Nucleus accumbens (tissue), 56 donors: ENCODE measurements at regions not wholly inside any gene's neighbourhood (a gene's known extent, or its start where the extent isn't known, plus 50 kb on each side); places are given as distances from the start of the nearest gene placed in this dataset.
"Not testable (repeated sequence)": the region's sequence is repeated elsewhere in the genome, so short reads cannot be mapped to it uniquely, and the experiment has no call there.

Experiments used
- DNase-seq, 56 donors: peaks; one replicate each; lab custom pipeline; 2025; lab: John Stamatoyannopoulos, UW

DNA sequence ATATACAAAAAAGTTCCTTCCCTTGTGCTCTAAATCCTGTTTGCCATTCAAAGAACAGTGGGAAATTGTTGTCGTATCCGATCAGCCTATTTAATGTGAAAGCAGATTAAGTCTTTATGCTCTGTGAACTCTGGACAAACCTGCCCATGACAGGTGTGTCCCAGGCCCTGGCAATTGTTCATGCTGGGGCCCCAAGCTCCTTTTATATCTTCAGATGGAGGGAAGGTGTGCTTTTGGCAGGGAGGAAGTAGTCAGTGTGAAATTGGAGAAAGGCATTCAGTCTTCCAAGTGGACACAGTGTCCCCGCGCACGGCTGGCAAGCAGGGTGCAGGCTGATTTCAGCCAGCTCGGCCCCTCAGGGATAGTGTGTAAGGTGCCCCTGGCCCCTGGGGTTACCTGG is 135.1 kb upstream of the F3 start:
- no peak for DNase-seq

GRCh38 chr1:94675373-94675772 is 133.8 kb upstream of the F3 start:
- no peak for DNase-seq

GRCh38 chr1:94674876-94675275 is 133.3 kb upstream of the F3 start:
- DNase-seq, result no peak

GRCh38 chr1:94672934-94673333 is 131.4 kb upstream of the F3 start:
- DNase-seq, result no peak

GRCh38 chr1:94672001-94672400 is 130.4 kb upstream of the F3 start:
- DNase-seq, result no peak

DNA sequence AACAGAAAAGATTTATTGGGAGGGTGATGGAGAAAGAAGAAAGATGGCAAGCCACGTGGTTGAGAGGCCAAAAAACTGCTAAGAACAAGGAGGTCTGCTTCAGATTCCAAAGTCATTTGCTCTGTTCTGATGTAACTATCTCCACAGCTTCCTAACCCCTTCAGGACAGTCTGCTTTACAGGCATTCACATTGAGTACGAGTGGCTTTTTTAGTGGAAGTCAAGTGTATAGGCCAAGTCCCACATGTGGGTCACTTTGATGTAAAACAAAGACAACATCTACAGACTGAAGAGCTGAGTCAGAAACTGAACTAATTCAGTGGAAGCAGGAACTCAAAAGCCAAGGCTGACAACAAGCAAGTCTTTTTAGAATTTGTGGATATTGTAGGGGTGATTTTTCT is 128.7 kb upstream of the F3 start:
- no peak for DNase-seq

- no peak for DNase-seq
Measured at GRCh38 chr1:94669198-94669597, 127.6 kb upstream of the F3 start.

GRCh38 chr1:94668528-94668927 is 127.0 kb upstream of the F3 start:
- no peak for DNase-seq

DNA sequence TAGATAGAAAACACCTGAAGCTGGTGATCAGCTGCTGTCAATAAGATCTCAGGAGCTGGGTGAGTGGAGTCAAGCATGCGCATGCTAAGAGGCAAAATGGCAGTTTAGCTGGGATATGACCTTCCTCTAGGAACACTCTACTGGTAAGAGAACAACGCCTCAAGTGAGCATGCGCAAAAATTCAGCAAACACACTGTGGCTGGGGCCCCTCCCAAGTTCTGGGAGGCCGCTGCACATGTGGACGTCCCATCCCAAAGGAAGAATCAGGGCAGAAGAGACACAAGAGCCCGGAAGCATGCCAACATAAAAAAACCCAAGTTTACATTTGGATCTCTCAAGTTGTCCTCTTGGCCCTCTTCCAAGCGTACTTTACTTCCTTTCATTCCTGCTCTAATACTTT is 126.3 kb upstream of the F3 start:
- DNase-seq, result no peak

DNA sequence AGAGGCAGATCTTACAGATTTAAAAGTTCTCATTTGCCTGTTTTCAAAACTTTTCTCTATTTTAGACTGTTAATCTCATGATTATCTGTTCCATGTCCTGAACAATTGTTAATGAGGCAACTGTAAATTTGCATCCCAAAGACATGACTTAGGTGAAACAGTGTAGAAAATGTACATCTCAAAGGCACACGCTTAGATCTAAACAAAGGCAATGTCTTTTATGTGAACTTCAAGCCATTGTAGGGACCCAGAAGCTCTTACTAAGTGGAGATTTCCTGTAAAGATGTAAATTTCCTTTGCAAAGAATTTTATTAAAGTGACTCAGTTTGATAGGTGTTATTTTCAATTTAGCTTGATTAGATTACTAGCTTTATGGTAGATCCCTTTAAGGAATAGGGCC is 125.2 kb upstream of the F3 start:
- DNase-seq, result no peak

- no peak for DNase-seq
Measured at GRCh38 chr1:94661431-94661932, 119.9 kb upstream of the F3 start.

DNA sequence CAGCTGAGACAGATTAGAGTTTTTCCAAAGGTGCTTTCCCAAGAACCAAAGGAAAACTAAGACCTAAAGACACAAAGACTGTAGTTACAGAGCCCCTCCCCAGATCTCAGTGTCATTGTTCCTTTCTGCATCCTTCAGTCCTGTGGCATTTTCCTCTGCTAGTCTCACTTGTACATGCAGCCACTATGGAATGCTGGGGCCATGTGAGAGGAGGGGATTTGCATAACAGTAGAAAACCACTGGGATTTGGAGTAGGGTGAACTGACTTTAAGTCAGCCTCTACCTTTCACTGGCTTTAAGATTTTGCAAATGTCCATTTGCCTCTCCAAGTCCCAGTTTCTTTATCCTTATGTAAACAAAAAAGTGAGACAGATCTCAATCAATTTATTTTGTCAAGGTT is 119.4 kb upstream of the F3 start:
- DNase-seq, result no peak

DNA sequence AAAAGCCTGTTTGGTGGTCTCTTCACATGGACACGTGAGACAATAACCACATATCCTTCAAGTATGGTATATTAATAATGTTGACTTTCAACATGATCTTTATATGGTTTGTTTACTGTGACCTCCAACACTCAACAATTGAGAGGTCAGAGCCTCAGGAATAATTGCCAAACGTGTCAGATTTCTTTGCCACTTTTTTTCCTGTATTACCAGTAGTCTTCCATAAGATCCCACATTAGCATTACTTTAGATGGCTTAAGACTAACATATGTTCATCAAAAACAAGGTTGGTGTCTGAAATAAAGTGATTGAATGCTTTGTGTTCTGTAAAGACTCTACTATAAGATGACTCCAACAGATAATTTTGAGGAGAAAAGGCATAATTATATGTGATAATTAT is 118.7 kb upstream of the F3 start:
- DNase-seq, result no peak

DNA sequence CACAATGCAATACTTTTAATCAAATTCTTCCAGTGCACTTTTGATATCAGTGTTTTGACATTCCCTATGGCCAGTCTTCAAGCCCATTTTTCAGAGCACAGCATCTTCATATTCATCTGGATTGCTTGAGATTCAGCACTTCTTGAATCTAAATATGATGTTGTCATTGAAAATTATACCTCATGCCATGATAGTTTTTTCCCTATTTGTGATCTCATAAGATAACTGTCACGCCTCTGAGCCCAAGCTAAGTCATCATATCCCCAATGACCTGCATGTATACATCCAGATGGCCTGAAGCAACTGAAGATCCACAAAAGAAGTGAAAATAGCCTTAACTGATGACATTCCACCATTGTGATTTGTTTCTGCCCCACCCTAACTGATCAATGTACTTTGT is 117.6 kb upstream of the F3 start:
- DNase-seq, result not testable (repeated sequence)

- DNase-seq, result no peak
Measured at GRCh38 chr1:94658221-94658620, 116.7 kb upstream of the F3 start.

DNA sequence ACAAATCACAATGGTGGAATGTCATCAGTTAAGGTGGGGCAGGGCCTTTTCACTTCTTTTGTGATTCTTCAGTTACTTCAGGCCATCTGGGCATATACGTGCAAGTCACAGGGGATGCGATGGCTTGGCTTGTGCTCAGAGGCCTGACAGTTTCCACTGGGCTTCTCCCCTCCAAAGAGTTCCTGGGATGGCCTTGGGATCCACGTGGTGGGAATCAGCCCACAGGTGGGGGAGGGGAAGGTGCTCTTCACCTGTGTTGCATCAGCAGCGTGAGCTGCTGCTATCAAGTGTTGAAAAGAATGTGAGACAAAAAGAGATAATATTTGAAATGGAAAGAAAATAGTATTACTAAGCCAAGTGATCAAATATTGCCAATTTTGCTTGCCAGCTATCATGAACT is 116.2 kb upstream of the F3 start:
- DNase-seq, result not testable (repeated sequence)

GRCh38 chr1:94656967-94657366 is 115.4 kb upstream of the F3 start:
- no peak for DNase-seq

- DNase-seq, result no peak
Measured at GRCh38 chr1:94654919-94655318, 113.4 kb upstream of the F3 start.

DNA sequence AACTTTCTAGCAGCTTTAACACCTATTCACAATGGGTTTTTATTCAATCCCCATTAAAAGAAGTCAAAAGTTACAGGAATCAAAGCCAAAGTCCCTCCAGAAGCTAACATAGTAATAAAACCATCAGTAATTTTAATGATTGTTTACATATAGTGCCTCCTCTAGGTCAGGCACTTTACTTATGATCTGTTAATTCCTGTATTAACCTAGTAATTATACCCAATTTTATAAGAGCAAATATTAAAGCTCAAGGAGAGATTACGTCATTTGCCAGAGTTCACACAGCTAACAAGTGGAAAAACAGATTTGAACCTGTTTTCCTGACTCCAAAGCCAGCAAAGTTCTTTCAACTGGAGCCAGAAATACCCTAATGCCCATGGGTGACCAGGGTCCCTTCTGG is 112.9 kb upstream of the F3 start:
- no peak for DNase-seq

DNA sequence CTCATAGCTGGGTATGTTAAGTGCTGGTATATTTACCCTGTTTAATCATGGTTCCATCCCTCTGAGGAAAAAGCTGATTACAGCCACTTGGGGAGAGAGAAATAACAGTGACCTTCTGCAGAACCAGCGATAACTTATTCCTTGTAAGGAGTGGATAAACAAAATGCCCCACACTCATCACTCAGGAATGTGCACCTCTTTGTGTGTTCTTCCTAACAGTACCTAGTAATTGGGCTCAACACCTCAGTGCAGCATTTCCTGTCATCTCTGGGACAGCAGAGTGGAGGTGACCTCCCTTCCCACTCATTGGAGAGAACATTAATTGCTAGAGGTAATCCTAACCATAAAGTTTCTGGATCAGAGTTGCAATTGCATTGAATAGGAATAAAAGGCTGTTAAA is 112.5 kb upstream of the F3 start:
- DNase-seq, result no peak

DNA sequence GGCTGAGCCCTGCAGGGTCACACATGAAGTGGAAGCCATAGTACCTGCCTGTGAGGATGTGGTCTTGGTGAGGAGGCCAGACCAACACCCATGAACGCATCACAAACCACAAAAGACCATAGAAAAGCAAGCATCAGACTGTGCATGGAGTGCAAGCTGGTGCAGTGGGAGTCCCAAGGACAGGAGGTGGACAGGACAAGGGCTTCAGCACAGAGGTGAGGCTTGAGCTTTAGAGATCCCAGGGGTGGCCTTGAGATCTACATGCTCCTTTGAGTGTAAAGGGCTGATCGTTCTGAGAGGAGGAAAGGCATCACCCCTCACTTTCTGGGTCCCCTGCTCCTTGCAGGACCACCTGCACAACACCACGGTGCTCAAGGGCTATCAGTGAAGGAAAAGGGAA is 111.9 kb upstream of the F3 start:
- DNase-seq, result no peak

- DNase-seq, result no peak
Measured at GRCh38 chr1:94651076-94651475, 109.5 kb upstream of the F3 start.

- no peak for DNase-seq
Measured at GRCh38 chr1:94650301-94650700, 108.7 kb upstream of the F3 start.
